Body of pancreas (tissue), 4 donors: ENCODE measurements at regions not wholly inside any gene's neighbourhood (a gene's known extent, or its start where the extent isn't known, plus 50 kb on each side); places are given as distances from the start of the nearest gene placed in this dataset.

ENCODE experiments used
- POLR2A ChIP-seq, 3 donors: fragments of 450-650 bp; IDR thresholded peaks; one replicate each; pipeline ENCODE4 v1.6.1; 2016; ENCODE audit warnings: antibody characterized with exemption in 3 of 3, mild to moderate bottlenecking in 2 of 3
- TF ChIP-seq, protein P1 (sequence below), 7 experiments: fragments of 450-650 bp in 4 of 7; fragments of 200-600 bp in 3 of 7; sonication (generic) in 3 of 7; IDR thresholded peaks; one replicate each; pipeline ENCODE4 v1.5.1; 2016 to 2019; ENCODE audit warnings: antibody characterized with exemption in 7 of 7

DNA sequence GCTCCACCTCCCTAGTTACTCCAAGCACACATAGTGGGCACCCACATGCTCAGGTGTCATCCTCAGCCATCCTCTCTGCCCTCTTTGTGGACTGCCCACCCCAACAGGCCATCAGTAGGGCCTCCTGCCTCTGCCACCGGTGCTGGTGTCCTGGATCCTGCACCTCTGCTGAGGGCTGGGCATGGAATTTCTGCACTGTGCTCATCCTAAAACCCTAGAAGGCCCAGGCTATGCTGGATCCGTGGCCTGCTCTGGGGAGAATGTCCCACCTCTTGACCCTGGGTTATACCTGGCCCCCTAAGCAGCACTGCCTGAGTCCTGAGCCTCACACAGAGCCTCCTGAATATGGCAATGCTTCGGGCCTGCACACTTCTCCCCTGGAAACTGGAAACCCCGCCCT is 318.3 kb downstream of the MATN1 start:
- no peak for TF ChIP-seq POLR2A (IDR thresholded peaks at IDR 0.05)
- TF ChIP-seq, protein P1, sequence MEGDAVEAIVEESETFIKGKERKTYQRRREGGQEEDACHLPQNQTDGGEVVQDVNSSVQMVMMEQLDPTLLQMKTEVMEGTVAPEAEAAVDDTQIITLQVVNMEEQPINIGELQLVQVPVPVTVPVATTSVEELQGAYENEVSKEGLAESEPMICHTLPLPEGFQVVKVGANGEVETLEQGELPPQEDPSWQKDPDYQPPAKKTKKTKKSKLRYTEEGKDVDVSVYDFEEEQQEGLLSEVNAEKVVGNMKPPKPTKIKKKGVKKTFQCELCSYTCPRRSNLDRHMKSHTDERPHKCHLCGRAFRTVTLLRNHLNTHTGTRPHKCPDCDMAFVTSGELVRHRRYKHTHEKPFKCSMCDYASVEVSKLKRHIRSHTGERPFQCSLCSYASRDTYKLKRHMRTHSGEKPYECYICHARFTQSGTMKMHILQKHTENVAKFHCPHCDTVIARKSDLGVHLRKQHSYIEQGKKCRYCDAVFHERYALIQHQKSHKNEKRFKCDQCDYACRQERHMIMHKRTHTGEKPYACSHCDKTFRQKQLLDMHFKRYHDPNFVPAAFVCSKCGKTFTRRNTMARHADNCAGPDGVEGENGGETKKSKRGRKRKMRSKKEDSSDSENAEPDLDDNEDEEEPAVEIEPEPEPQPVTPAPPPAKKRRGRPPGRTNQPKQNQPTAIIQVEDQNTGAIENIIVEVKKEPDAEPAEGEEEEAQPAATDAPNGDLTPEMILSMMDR (IDR thresholded peaks at IDR 0.05) = no peak
